Hematopoietic multipotent progenitor cell (in vitro differentiated cells): ENCODE measurements at regions not wholly inside any gene's neighbourhood (a gene's known extent, or its start where the extent isn't known, plus 50 kb on each side); places are given as distances from the start of the nearest gene placed in this dataset.

ENCODE experiments used
- DNase-seq, 3 donors: peaks; one replicate each; pipeline ENCODE4 v3.0.0-alpha.2; 2011 to 2015; ENCODE audit warnings: low read depth in 2 of 3, low spot score in 2 of 3

DNA sequence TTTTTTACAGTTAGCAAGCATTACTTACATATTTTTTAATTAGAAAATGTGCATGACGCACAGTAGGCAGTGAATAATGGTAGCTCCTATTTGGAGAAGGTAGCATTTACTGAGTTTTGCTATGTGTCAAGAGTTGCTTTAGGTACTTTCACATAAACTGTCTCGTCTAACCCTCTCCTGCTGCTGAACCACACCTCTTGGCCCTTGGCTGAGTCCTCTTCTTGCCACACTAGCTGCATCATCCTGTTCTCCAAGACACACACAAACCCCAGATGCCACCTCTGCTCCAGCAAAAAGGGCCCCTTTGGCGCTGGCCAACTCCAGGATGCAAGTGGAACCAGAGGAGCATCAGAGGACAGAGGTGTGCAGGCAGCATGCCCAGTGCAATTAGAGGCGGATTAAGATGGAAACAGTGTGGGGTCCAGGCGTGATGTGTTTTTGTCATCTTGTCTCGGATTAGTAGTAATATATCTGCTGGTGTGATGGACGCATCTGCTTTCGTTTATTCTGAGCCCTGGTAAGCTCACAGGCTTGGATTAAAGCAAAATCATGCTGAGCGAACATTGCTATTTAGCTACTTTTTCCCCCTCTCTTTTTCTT lies 367.0 kb upstream of the CADM1 start:
- no peak for DNase-seq

DNA sequence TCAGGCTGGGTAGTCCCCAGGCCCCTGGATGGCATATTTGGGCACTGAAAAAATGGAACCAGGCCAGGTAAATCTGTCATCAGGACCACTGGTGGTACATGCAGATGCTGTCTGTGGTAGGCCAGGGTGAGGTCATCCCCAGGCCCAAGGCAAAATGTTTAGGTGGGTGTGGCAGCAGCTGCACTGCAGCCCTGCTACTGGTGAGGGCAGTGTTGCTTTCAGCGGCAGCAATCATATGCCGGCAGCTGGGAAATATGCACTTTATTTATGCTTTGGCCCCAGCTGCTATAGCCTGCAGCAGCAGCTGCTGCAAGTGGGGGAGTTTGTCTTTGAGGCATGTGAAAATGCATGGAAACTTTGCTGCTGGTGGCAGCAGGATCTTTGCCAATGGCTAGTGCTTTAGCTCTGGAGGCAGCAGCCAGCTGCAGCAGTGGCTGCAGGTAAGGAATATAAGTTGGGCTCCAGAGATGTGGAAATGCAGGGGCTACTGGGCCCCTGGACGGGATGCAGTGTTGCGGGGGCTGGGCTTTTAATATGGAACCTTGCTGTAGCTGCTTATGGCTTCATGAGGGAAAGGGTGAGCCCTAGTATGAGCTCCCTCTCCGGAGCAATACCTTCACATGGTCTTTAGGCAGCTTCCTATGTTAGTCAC lies 365.7 kb upstream of the CADM1 start:
- DNase-seq = peak in 2 of 3 donors; percentile 51 to 71

DNA sequence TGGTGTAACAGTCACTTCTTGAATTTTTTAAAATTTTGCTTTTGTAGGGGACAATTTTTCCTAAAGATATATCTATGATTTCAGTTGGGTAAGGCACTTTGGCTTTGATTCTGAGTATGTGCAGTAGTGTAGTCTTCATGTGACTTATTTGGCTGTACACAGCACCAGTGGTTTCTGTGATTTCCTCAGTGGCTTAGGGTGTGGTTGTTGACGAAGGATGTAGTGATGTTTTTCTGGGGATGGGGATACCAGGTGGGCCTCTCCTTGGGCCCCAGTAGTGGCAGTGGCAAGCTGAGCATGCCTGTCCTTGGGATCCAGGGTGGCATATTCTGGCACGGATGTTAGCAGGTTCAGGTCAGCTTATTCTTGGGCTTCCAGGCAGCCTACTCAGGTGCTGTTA lies 364.9 kb upstream of the CADM1 start:
- no peak for DNase-seq

DNA sequence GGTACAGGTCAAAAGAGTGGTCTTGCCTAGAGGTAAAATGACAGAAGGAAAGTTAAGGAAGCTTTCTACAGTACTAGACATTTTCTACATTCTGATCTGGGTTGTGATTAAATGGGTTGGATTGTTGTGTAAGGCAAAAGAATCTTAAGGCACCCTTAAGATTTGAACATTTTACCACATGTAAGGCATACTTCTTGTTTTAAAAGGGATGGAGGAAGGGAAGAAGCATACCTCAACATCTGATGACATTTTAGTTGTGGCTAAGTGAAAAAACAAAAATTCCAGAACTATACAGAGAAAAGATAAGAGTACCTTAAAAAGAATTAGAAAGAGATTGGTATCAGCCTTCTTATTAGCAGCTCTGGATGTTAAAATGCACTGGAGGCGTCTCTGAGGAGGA lies 356.0 kb upstream of the CADM1 start:
- no peak for DNase-seq

DNA sequence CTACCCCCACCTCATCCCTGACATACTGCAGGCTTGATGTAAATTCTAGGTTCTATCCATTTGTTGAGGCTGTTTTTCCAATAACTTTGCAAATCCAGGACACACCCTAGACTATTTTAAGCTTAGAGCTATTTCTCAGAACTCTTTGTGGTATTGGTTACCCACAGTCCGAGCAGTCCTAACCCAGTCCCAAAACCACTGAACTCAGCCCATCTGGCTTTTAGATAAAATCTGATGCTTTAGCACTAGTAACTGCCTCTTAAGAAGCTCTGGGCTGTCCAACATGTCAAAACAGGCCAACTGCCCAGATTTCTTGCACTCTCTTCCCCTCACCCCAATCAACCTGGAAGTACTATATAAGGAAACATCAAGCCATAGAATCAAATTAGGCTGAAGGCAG lies 344.4 kb upstream of the CADM1 start:
- peak in 1 of 3 donors; percentile 10 for DNase-seq

DNA sequence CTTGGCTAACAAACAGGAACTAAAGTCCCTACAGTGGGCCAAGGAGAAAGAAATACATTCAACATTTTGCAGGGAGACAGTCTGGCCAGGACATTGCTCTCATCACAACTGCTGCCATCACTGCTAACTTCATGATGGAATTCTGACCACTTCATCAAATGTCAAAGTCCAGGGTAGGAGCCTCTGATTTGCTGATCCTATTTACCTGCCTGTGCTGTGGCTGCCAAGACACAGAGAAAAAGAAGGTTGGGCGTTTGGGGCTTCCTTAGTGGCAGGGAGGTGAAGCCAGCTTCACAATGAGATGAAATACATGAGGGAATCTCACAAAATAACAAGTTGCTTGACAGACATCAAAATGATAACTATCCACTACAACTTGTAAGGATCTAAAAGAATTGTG lies 343.9 kb upstream of the CADM1 start:
- DNase-seq = no peak

DNA sequence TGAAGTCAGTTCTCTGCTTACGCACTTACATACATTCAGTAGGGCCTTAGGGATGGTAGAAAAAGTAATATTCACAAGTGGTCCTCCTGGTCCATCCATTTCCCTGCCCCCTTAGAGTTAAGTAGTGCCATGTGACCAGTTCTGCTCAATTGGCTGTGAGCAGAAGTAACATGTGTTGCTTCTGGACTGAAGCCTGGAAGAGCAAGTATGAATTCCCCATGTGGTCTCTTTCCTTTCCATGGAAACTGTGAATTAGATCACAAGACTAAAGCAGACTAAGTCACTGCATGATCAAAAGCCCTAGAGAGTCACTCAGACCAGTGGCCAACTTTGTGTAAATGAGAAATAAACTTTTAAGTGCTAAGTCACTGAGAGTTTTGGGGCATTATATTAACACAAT lies 341.7 kb upstream of the CADM1 start:
- no peak for DNase-seq

DNA sequence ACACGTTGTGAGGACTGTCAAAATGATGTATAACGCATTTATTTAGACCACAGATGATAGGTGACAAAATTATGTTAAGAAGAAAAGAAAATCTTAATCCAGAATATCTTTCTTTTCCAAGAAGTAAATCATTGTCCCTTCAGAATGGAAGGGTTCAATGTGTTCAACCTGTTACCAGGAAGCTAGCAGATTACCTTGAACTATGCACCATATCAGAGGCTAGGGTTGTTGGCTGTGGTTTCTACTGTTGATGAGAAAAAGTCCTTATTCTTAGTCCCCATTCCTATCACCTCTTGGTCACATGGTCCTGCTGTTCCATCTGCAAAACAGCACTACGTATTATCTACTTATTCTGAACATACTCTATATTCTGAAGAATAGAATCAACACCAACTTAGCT lies 339.5 kb upstream of the CADM1 start:
- no peak for DNase-seq

DNA sequence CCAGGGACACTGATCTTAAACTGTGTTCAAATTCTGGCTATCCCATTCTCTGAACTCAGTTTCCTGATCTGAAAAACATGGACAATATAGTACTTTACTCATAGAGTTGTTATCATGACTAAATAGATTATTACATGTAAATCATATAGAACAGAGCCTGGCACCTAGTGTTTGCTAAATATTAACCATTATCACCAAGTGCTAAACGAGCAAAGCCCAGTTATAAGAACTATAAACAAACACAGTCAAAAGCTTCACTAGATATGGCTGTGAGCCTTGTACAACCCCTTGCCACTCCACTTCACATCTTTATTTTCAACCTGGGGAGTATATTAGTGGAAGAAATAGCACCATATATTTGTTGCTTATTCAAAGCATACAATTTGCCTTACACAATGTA lies 338.9 kb upstream of the CADM1 start:
- no peak for DNase-seq

DNA sequence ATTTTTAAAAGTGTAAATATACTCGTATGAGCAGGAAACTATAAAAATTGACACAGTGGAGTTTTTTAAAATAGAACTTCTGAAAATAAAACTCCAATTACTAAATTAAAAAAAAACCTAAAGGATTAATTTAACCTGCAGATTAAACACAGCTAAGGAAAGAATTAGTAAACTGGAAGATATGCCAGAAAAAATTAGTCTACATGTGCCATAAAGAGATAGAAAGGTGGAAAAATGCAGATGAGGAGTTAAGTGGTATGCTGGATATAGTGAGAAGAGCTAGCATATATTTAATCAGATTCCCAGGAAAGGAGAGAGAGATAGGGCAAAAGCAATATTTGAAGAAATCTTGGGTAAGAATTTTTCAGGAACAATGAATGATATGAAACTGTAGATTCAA lies 315.8 kb upstream of the CADM1 start:
- no peak for DNase-seq

DNA sequence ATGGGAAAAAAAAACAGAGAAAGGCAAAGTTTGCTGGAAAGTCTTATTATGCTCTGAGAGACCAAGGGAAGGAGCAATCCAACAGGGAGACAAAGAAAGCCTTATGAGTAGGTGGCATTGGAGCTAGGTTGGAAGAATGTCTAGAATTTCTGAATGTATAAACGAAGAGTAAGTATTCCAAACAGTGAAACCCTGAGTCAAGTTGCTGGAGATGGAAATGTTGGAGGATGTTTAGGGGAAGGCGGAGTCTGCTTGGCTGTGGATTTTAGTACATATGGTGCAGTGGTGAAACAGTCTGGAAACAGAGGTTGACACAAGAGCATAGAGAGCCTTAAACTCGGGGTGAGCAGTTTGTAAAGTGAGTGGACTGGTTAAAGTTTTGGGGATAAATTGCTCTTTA lies 314.8 kb upstream of the CADM1 start:
- DNase-seq = no peak

DNA sequence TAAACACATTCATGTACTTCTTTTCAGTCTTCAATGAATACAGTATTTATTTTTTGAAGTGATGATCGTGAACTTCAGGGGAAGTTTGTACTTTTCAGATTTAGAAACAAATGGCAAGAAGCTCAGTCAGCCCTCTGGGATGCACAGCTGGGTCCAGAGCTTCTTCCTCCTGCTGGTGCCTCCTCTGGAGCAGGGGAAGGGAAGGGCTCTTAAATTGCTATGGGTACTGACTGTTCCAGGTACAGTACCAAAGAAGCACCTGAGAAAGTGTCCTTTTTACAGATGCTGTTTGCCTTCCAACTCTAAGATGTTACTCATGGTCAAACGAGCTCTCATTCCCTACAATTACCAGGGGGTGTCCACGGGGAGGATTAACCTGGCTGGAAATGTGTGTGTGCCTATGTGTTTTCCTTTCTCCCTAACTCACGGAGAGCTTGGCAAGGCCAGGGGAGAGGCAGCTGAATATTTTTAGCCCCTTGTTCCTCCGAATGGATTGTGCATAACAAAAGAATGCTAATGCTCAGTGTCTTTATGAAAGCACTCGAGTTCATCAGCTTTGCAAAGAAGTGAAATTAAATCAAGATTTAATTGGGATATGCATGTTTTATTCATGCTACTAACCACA lies 313.7 kb upstream of the CADM1 start:
- DNase-seq = no peak

DNA sequence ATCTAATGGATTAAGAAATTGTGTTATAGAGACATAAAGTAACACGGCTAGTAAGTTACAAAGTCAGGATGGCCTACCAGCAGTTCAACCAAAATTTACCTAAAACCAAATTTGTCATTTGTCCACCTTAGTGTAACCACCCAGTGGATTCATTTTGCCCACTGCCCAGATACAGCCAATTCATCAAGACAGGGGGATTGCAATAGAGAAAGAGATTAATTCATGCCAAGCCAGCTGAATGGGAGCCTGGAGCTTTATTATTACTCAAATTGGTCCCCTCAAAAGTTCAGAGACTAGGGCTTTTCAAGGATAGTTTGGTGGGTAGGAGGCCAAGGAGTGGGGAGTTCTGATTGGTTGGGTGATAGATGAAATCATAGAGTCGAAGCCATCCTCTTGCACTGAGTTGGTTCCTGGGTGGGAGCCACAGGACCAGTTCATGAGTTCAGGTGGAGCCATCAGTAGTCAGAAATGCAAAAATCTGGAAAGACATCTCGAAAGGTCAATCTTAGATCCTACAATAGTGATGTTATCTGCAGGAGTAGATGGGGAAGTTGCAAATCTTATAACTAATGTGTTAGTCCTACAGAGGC lies 304.2 kb upstream of the CADM1 start:
- DNase-seq = no peak

DNA sequence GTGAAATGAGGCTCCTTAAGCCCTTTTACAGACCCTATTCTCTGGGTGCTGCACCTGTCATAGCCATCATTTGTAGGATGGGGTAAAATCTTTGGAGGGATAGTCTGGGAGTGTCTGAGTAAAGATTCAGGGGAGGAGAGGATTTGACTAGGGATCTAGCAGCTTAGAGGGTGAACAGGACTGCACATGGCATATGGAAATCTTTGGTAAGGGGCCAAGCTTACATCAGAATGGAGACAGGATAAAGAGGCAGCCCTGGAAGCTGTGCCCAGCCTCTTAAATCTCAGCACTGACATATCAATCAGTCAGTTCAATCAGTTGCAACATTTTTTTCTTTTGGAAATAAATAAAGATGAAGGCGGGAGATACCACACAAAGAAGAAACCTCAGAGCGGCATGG lies 301.8 kb upstream of the CADM1 start:
- DNase-seq = no peak

DNA sequence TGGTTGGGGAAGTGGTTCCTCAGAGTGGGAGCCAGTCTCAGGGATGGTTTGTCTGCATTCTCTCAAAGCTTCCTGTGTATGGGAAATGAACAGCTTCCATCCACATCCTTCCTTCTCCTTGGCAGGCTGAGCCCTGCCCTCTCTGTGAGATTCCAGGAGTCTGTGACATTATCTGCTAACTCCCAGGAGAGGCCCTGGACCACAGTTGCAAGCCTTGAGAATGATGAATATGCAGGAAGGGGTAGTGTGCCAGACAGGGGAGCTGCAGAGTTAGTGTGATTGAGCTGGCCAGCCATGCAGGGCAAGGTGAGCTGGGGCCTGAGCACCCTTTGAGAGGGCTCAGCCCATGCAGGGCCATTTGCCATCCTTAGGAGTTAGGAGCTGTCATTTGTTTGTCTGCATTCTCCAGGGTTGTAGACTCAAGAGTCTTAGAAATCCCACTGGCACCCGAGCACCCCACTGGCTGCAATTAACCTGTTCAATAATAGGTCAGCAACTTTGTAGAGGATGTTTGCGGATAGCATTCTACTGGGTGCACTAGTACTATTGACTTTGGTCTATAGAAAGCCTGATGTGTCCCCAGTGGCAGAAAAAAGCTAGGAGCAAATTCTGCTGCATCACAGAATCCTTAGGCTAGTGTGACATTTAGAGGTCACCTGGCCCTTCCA lies 299.0 kb upstream of the CADM1 start:
- no peak for DNase-seq

DNA sequence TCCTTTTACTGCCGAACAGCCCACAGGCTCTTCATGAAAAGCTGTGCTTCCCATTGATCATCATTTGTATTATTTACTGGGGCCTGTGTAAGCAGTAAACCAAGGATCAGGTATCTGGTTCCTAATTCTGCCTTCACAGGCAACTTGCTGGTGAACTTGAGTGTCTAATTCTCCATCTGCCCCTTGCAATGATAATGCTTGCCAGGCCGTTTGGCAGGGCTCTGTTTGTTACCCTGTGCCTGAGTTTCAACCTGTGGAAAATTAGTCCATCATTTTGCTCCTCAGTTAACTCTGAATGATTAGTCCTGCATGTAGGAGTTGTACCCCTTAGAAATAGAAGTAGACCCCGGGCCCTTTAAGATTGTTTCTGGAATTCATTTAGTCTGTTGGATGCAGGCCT lies 298.4 kb upstream of the CADM1 start:
- DNase-seq = no peak

DNA sequence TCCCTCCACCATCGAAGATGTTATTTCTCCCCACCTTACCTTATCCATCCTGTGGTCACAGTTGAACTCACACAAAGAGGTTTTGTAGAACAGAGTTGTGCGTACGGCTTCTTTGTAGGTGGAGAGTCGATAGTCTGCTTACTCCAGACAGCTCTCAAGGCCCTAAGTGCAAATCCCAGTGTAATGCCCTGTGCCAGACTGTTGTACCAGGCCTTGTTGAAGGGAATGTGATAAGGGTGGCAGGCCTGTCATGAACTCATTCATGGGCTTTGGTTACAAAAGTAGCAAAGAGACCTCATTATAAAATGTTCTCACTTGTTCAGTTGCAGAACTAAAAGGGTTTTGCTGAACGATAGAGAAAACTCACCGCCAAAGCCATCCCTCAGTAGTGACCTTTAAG lies 288.7 kb upstream of the CADM1 start:
- no peak for DNase-seq

DNA sequence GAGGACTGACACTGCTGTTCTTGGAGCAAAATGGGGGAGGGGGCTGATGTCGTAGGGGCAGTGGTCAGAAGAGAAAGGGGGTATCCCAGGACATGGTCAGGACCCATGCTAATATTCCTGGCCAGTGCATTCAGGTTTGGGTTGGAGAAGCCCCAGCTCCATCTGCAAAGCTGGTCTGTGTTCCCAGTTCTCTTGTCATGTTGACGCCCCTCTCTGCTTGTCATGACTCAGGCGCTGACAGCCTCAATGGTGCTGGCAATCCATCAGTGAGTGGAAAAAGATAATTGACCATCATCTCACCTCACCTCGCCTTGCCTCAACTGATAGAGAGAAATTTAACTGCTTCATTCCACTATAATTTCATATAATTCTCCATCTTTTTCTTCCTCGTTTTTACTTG lies 283.1 kb upstream of the CADM1 start:
- DNase-seq = no peak

DNA sequence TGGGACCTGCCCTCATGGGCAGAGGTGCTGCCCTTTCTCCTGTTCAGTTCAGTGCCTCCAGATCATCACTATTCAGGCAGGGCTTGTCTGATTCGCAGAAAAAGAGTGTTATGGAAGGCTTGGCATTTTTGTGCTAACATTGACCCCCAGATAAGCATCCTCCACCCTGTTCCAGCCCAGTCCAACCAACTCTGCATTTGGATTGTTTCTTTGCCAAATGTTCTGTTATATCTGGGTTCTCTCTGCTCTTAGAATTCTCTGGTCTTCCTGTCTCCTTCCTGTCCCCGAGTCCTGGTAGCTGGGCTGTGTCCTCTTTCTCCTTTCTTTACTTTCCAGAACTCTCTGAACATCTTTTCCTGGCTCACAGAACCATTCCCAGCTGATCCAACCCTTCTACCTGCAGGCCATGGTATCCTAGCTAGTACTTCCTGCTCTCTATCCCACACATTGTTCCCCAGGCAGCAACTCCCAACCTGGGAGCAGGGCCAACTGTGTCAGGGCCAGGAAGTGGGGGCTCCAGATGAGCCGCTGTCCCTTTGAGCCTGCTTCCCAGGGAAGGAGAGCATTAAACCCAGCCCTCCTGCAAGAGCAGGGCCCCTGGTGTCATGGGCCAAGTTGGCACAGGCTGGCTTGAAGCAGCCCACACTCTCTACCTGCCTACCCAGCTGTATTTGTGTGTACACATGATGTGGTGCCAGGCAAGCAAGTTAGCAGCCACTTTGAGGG lies 280.7 kb upstream of the CADM1 start:
- no peak for DNase-seq

DNA sequence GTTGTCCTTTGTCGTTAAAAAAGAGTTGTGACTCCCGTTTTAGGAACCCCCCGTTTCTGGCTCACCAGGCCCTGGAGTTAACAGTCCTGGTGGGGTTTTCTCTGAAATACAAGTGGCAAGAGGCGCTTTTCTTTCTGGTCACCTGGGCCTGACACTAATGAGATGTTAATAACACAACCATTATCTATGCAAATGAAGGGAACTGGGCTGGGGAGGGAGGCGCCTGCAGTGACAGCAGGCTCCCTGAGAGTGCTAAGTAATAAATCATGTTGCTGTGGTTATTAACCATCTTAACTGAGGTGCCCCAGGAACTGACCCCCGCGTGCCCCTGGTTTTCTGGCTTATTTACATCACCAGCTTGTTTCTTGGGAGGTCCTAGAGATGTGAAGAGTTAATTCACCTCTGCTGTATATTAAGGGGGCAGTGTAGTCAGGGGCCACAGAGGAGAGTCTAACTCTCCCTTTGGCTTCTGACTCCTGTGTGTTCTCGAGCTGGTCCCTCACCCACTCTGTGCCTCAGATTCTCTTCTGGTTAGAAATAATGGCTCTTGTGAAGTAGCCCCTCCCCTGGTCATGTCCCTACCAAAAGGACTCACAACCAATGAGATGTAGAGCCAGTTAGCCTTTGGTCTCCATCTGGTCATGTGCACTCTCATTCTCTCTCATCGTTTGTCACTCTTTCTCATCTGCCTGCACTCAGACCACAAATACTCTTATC lies 276.6 kb upstream of the CADM1 start:
- DNase-seq = no peak
